Stimulated activated CD4-positive, alpha-beta T cell treated with anti-CD3 and anti-CD28 coated beads, Interleukin-12 subunit alpha, Interleukin-12 subunit beta, amount 100 ng/mL, for 24 hours (primary cell): ENCODE measurements at regions not wholly inside any gene's neighbourhood (a gene's known extent, or its start where the extent isn't known, plus 50 kb on each side); places are given as distances from the start of the nearest gene placed in this dataset.

Source experiments
- DNase-seq, 2 experiments: peaks; one replicate each; pipeline ENCODE4 v3.0.0-alpha.2; 2020; ENCODE audit warnings: low read depth in 2 of 2

DNA sequence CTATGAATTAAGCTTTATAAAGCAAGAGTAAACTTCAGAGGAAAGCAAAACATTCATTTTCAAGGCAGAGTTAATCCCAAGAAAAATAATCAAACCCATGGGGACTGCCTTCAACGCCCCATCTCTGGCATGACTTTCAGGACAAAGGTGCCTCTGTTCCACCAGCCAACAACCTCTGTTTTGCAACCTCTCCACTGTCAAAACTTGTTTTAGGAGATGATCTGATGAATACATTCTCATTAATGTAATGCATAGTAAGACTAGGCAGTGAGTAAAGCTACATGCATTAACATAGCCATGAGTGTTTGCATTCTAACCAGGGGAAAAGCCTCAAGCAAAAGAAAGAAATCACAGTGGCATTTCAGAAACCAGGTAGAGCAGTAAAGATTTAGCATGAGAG lies 357.0 kb downstream of the FBXO15 start:
- DNase-seq: no peak

GRCh38 chr18:73787316-73787715 lies 360.3 kb downstream of the FBXO15 start:
- no peak for DNase-seq

GRCh38 chr18:73785300-73785699 lies 362.3 kb downstream of the FBXO15 start:
- DNase-seq: no peak

DNA sequence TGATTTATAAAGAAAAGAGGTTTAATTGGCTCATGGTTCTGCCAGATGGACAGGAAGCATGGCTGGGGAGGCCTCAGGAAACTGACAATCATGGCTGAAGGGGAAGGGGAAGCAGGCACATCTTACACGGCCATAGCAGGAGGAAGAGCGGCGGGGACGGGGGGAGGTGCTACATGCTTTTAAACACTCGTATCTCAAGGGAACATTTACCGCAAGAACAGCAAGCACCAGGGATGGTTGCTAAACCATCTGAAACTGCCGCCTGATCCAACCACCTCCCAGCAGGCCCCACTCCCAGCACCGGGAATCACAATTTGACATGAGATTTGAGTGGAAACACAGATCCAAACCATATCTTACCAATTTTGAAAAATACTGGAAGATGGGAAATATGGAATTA lies 362.8 kb downstream of the FBXO15 start:
- DNase-seq: no peak

DNA sequence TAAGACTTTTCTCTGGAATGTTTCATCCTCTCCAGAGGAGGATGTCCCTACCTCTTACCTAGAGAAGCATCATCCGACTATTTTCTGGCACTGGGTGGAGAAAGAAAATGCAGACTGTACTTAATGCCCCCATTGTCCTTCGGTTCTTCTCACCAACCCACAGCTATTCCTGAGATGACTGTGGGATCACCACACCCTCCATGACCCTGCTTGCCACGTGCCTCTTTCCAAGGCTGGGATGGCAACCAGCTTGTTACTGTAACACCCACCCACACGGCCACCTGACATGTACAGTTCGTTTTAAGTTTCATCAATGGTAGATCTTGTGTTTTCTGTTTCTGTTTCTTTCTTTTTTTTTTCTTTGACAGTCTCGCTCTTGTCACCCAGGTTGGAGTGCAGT lies 365.2 kb downstream of the FBXO15 start:
- no peak for DNase-seq

DNA sequence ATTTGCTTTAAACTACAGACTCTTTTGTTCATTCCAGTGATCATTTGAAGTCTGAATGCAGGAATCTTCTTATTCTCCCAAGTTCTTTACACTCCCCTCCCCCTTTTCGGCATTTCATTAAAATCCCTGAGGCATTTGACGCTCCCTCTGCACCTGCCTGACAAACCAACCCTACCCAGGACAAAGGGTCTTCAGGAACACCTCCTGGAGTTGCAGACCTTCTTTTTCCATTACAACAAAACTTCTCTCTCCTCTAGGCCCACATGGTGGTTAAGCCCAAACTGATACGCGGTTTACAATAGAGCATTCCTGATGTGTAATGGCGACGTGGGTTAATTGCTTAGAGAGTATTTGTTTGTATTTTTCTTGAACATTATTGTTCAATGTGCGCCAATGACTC lies 367.4 kb downstream of the FBXO15 start:
- DNase-seq: no peak

- no peak for DNase-seq
These were observed 369.6 kb downstream of the FBXO15 start for GRCh38 chr18:73778032-73778359.

DNA sequence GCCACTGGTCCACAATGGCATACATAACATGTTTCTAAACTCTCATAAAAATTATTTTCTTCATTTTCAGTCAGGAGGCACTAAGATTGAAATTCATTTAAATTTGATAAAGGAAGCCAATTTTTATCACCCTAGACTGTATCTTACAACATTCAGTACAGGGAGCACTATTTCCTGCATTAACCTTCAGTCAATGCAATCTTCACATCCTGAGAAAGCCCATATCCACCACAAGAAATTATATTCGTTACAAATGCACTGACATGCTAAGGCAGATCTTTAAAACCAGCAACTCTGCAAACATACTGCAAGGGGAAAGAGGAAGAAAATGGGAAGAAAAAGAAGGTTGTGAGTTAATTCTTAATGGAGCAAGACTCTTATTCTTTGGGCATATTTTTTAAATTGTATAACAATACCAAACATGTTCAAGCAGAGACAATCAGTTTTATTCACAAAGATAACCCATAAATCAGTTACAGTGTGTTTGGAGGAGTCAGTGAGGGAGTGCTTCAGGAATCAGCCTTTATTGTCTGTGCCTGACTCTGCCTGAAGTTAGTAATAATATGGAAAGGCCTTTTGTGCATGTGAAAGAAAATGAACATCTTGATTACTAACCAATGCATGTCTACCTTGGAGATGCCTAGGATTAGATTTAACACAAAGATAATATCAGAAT lies 370.1 kb downstream of the FBXO15 start:
- DNase-seq: no peak

GRCh38 chr18:73774811-73775509 lies 372.7 kb downstream of the FBXO15 start:
- no peak for DNase-seq

- DNase-seq: no peak
These were observed 379.6 kb downstream of the FBXO15 start for GRCh38 chr18:73768043-73768442.

GRCh38 chr18:73766910-73767515 lies 380.6 kb downstream of the FBXO15 start:
- DNase-seq: no peak

- no peak for DNase-seq
These were observed 389.2 kb downstream of the FBXO15 start for GRCh38 chr18:73758446-73758845.

DNA sequence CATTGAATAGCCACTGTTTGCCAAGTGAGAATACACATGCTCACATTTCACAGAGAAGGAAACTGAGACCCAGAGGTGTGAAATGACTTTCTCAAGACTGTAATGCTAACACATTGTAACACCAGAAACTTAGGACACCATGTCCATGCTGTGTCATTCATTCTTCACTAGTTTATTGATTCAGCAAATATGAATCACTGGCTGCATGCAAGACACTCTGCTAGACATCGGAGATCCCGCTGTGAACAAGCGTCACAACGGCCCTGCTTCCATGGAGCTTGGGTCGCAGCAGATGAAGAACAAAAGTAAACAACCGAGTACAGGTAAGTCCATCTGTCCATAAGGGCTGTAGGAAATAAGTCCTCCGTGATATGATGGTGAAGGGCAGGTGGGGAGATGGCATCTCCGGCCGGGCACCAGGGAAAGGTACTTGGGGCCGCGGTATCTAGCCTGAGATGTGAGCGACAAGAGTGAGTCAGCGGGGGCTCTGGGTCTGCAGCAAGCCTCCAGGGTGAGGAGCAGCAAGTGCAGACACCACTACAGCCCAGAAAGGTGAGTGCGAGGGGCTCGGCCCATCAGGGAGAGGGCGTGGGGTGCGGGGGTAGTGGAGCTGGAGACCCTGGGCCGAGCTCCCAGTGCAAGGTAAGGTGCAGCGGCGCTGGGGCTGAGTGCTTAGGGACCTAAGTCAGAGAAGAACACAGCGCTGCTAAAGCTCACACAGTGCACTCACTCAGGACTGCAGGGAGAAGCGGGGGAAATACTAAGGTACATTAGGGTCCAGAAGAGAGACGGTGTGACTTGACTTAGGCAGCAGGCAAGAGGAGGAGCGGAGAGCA lies 391.2 kb downstream of the FBXO15 start:
- DNase-seq: no peak

GRCh38 chr18:73752965-73753364 lies 394.7 kb downstream of the FBXO15 start:
- no peak for DNase-seq

- no peak for DNase-seq
These were observed 395.1 kb downstream of the FBXO15 start for GRCh38 chr18:73752546-73752945.

GRCh38 chr18:73750052-73750451 lies 397.6 kb downstream of the FBXO15 start:
- no peak for DNase-seq

GRCh38 chr18:73749304-73749703 lies 398.3 kb downstream of the FBXO15 start:
- no peak for DNase-seq

GRCh38 chr18:73748731-73749130 lies 398.9 kb downstream of the FBXO15 start:
- DNase-seq: no peak

DNA sequence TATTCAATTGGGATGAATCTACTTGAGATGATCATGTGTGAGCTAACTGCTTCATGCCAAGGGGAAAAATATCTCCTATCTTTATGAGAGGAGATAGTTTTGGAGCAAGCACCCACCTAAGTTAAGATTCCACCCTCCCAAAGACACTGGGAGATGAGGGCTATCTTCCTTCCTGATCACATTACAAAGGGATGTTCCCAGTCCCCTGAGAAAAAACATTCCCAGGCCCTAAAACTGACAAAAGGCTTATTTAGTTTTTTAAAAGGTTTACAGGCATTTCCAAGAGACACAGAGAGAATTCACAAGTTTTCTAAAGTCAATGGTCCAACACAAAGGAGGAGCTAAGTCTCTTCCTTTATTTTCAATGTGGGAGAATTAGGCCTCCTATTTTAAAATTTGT lies 401.5 kb downstream of the FBXO15 start:
- DNase-seq: no peak

- no peak for DNase-seq
These were observed 404.7 kb downstream of the FBXO15 start for GRCh38 chr18:73742957-73743356.

DNA sequence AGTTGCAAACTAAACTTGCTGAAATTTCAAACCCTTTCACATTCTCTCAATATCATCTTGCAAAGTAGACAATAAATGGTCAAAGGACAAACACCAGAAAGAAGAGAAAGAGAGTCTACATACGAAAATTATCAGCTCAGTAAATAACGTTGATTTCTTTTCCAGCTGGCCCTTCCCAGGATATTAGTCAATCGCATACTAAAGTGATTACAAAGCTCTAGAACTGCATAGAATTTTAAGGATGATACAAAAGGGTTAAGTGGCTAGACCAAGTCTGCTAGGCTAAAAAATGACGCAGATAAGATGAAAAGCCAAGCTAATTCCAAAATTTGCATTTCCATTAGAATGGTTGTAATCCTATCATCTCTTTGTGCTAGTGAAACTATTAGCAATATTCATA lies 405.7 kb downstream of the FBXO15 start:
- DNase-seq: no peak

- no peak for DNase-seq
These were observed 408.5 kb downstream of the FBXO15 start for GRCh38 chr18:73739098-73739497.
